ENCODE measurements at regions not wholly inside any gene's neighbourhood (a gene's known extent, or its start where the extent isn't known, plus 50 kb on each side); places are given as distances from the start of the nearest gene placed in this dataset.

- TF ChIP-seq CTCF (IDR thresholded peaks at IDR 0.05) (no peak), EP300 (IDR thresholded peaks at IDR 0.05) (no peak)
These were observed 111.2 kb upstream of the ZNF827 start for GRCh38 chr4:146049802-146050201.

Measured in tibial nerve (tissue), 4 donors.